ENCODE measurements at regions not wholly inside any gene's neighbourhood (a gene's known extent, or its start where the extent isn't known, plus 50 kb on each side); places are given as distances from the start of the nearest gene placed in this dataset.

DNA sequence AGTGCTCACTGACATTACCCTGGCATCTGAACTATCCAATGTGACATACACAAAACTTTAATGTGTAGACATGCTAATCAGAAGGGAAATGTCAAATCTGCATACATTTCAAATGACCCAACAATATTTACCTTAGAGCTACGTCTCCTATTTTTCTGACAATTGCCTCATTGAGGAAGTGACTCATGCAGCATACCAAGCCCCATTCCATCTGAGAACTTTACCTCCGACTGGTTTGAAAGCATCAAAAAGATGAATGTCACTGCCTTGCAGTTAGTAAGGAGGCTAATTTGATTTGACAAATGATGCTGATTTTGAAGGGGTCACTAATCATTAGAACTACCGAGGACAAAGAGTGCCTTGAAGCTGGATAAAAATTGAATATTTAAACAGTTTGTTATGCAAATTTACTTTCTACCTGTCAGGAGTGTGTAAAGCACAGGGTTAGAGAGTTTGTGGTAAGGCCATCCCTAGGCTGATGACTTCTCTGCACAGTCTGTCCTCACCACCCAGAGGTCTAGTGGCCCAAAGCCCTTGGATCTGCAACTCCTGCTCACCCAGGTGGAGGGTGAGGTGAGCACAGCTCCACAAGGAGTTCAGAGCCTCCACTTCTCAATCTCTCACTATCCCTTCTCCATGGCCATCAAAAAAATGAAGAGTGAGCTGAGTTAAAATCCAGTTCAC is 500.3 kb upstream of the C1orf87 start:
- no peak for TF ChIP-seq EZH2phosphoT487 (IDR thresholded peaks at IDR 0.05; ENCODE audit: borderline replicate concordance, low read depth, low read length)
- TF ChIP-seq, protein P1, sequence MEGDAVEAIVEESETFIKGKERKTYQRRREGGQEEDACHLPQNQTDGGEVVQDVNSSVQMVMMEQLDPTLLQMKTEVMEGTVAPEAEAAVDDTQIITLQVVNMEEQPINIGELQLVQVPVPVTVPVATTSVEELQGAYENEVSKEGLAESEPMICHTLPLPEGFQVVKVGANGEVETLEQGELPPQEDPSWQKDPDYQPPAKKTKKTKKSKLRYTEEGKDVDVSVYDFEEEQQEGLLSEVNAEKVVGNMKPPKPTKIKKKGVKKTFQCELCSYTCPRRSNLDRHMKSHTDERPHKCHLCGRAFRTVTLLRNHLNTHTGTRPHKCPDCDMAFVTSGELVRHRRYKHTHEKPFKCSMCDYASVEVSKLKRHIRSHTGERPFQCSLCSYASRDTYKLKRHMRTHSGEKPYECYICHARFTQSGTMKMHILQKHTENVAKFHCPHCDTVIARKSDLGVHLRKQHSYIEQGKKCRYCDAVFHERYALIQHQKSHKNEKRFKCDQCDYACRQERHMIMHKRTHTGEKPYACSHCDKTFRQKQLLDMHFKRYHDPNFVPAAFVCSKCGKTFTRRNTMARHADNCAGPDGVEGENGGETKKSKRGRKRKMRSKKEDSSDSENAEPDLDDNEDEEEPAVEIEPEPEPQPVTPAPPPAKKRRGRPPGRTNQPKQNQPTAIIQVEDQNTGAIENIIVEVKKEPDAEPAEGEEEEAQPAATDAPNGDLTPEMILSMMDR (conservative IDR thresholded peaks at IDR 0.05; ENCODE audit: low read length) = no peak
- ChIA-PET POLR2A (interaction anchor here (0.6 to 1.6 kb wide), 2 partner anchors 10 to 147 kb away, joined by 3 to 4 read pairs; no protein-coding TSS in a partner anchor), CTCF (ENCODE audit: unreplicated experiment) (no interaction called here)
- intact Hi-C loops (cut with micrococcal nuclease; ENCODE audit: unreplicated experiment) = no loop called here
- DNase-seq (ENCODE audit: low spot score) = no peak
- no TSS peak for BruUV-seq (replicated peaks)
- Histone ChIP-seq H3K36me3 (ENCODE audit: insufficient read depth, low read length) (no peaks in the 10 kb centered on the region), H4K20me1 (ENCODE audit: insufficient read depth, low read length) (no peaks in the 10 kb centered on the region), H3K9me2 (ENCODE audit: insufficient read depth, low read length) (no peaks in the 10 kb centered on the region), H3K4me3 (ENCODE audit: low read depth, low read length, poor library complexity, severe bottlenecking) (no peak overlapping the region), H3K4me1 (ENCODE audit: insufficient read depth, low read length, poor library complexity, severe bottlenecking) (no peaks in the 10 kb centered on the region), H2AFZ (ENCODE audit: low read length) (no peak overlapping the region), H3K27ac (ENCODE audit: low read depth, low read length, poor library complexity, severe bottlenecking) (no peak overlapping the region), H3K4me2 (ENCODE audit: low read length) (no peak overlapping the region), H3K9me3 (ENCODE audit: low read length) (no peaks in the 10 kb centered on the region), H3K79me2 (ENCODE audit: insufficient read depth, low read depth, low read length) (no peaks in the 10 kb centered on the region)

DNA sequence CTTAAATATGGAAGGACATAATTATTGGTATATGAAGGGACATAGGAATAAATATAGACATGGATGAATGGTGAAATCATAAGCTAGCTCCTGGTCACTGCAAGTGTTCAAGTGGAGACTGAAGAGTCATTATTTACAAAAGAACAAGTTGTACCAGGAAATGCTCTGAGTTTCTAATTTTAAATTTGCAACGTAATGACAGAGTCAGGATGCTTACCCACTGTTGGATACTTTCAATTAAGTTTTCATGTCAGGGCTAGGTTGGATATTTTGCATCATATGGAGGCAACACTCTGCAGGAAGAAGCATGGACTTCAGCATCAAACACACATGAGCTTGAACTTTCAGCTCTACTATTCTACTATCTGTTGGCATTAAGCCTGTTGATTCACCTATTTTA is 499.6 kb upstream of the C1orf87 start:
- Histone ChIP-seq H3K4me3 (ENCODE audit: low read depth, low read length, poor library complexity, severe bottlenecking) (no peak overlapping the region), H3K9me2 (ENCODE audit: insufficient read depth, low read length) (no peaks in the 10 kb centered on the region), H3K27ac (ENCODE audit: low read depth, low read length, poor library complexity, severe bottlenecking) (no peak overlapping the region), H3K4me1 (ENCODE audit: insufficient read depth, low read length, poor library complexity, severe bottlenecking) (no peaks in the 10 kb centered on the region), H2AFZ (ENCODE audit: low read length) (no peak overlapping the region), H3K79me2 (ENCODE audit: insufficient read depth, low read depth, low read length) (no peaks in the 10 kb centered on the region), H3K9me3 (ENCODE audit: low read length) (no peaks in the 10 kb centered on the region), H4K20me1 (ENCODE audit: insufficient read depth, low read length) (no peaks in the 10 kb centered on the region), H3K4me2 (ENCODE audit: low read length) (no peak overlapping the region), H3K36me3 (ENCODE audit: insufficient read depth, low read length) (no peaks in the 10 kb centered on the region)
- DNase-seq (ENCODE audit: low spot score) = no peak
- POLR2A ChIA-PET = interaction anchor here (1.6 kb wide), 1 partner anchor 9 kb away, joined by 4 read pairs; no protein-coding TSS in a partner anchor
- BruUV-seq (replicated peaks) = no TSS peak
- TF ChIP-seq EZH2phosphoT487 (IDR thresholded peaks at IDR 0.05; ENCODE audit: borderline replicate concordance, low read depth, low read length) = no peak
- intact Hi-C loops (cut with micrococcal nuclease; ENCODE audit: unreplicated experiment) = no loop called here
- CTCF ChIA-PET (ENCODE audit: unreplicated experiment) = no interaction called here

DNA sequence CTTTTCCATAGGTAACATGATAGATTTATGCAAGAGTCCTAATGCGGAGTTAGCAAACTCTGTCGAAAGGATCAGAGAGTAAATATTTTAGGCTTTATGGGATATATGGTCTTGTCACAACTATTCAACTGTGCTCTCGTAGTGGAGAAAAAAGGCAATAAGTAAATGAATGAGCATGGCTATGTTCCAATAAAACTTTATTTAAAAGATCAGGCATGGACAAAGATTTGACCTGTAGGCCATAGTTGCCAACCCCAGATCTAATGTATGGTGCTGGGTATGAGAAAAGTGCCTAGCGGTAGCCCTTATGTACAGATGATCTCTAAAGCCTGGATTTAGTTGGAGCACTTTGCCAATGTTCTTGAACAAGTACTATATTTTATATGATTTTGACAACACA is 498.8 kb upstream of the C1orf87 start:
- Histone ChIP-seq H4K20me1 (ENCODE audit: insufficient read depth, low read length) (no peaks in the 10 kb centered on the region), H3K9me2 (ENCODE audit: insufficient read depth, low read length) (no peaks in the 10 kb centered on the region), H3K9me3 (ENCODE audit: low read length) (no peaks in the 10 kb centered on the region), H3K36me3 (ENCODE audit: insufficient read depth, low read length) (no peaks in the 10 kb centered on the region), H3K4me2 (ENCODE audit: low read length) (no peak overlapping the region), H3K27ac (ENCODE audit: low read depth, low read length, poor library complexity, severe bottlenecking) (no peak overlapping the region), H3K4me3 (ENCODE audit: low read depth, low read length, poor library complexity, severe bottlenecking) (no peak overlapping the region), H2AFZ (ENCODE audit: low read length) (no peak overlapping the region), H3K4me1 (ENCODE audit: insufficient read depth, low read length, poor library complexity, severe bottlenecking) (no peaks in the 10 kb centered on the region), H3K79me2 (ENCODE audit: insufficient read depth, low read depth, low read length) (no peaks in the 10 kb centered on the region)
- no TSS peak for BruUV-seq (replicated peaks)
- intact Hi-C loops (cut with micrococcal nuclease; ENCODE audit: unreplicated experiment) = no loop called here
- ChIA-PET POLR2A (no interaction called here), CTCF (ENCODE audit: unreplicated experiment) (no interaction called here)
- no peak for TF ChIP-seq EZH2phosphoT487 (IDR thresholded peaks at IDR 0.05; ENCODE audit: borderline replicate concordance, low read depth, low read length)
- TF ChIP-seq, protein P1 (conservative IDR thresholded peaks at IDR 0.05; ENCODE audit: low read length) = no peak
- no peak for DNase-seq (ENCODE audit: low spot score)

Data from OCI-LY7 (cell line).